OCI-LY3 (cell line): ENCODE measurements at regions not wholly inside any gene's neighbourhood (a gene's known extent, or its start where the extent isn't known, plus 50 kb on each side); places are given as distances from the start of the nearest gene placed in this dataset.

Experiments used
- H2AFZ ChIP-seq: fragments of 200-600, 300-600 bp; shearing (Covaris generic); 2 replicates; pipeline ENCODE4 v1.6.0; 2014; ENCODE audit warnings: antibody characterized with exemption, low read depth, low read length
- H3K27ac ChIP-seq: fragments of 200-600, 300-600 bp; sonication (generic); 2 replicates; pipeline ENCODE4 v1.5.1; 2014; ENCODE audit warnings: mild to moderate bottlenecking, low read length, moderate library complexity, mixed read lengths
- H3K27me3 ChIP-seq: fragments of 200-600, 300-600 bp; sonication (generic); 2 replicates; pipeline ENCODE4 v1.6.1; 2014; ENCODE audit warnings: low read depth, low read length, mixed read lengths
- H3K36me3 ChIP-seq: fragments of 200-600, 300-600 bp; sonication (generic); replicated peaks from 2 replicates; pipeline ENCODE3; 2014; ENCODE audit warnings: low read depth, low read length, mixed read lengths
- H3K4me1 ChIP-seq: fragments of 300-600, 200-600 bp; sonication (generic); 2 replicates; pipeline ENCODE4 v1.6.1; 2014; ENCODE audit warnings: low read length, mixed read lengths
- H3K4me2 ChIP-seq: fragments of 200-600, 300-600 bp; sonication (generic); 2 replicates; pipeline ENCODE4 v1.6.1; 2014; ENCODE audit warnings: low read length, mixed read lengths
- H3K4me3 ChIP-seq: fragments of 300-600, 200-600 bp; sonication (generic); 2 replicates; pipeline ENCODE4 v1.5.1; 2014; ENCODE audit warnings: antibody characterized with exemption, mild to moderate bottlenecking, low read length, moderate library complexity
- H3K79me2 ChIP-seq: fragments of 300-600, 200-600 bp; shearing (Covaris generic); 2 replicates; pipeline ENCODE4 v1.6.1; 2014; ENCODE audit warnings: mild to moderate bottlenecking, low read length, mixed read lengths
- H3K9ac ChIP-seq: fragments of 300-600, 200-600 bp; shearing (Covaris generic); 2 replicates; pipeline ENCODE4 v1.6.0; 2014; ENCODE audit warnings: mild to moderate bottlenecking, low read length, moderate library complexity
- H3K9me3 ChIP-seq: fragments of 200-600, 300-600 bp; shearing (Covaris generic); 2 replicates; pipeline ENCODE4 v1.6.1; 2014; ENCODE audit warnings: low read length, mixed read lengths; ENCODE audit not compliant: insufficient read depth
- H4K20me1 ChIP-seq: fragments of 200-600, 300-600 bp; sonication (generic); 2 replicates; pipeline ENCODE4 v1.6.1; 2016; ENCODE audit warnings: low read length, mixed read lengths; ENCODE audit not compliant: insufficient read depth
- CTCF ChIP-seq: fragments of 200-600, 300-600 bp; sonication (generic); IDR thresholded peaks from 2 replicates; pipeline ENCODE4 v1.5.1; 2014; ENCODE audit warnings: antibody characterized with exemption, low read length, low read depth
- EZH2phosphoT487 ChIP-seq: fragments of 200-600 bp; shearing (Covaris generic); IDR thresholded peaks from 2 replicates; pipeline ENCODE4 v1.6.1; 2018; ENCODE audit warnings: antibody characterized with exemption, mixed run types, low read depth

GRCh38 chr15:70293591-70294470, 196.1 kb upstream of the TLE3 start:
- Histone ChIP-seq H3K27me3 (no peaks in the 10 kb centered on the region), H3K4me1 (peaks cover 32% of the 10 kb centered on the region), H4K20me1 (no peaks in the 10 kb centered on the region), H2AFZ (no peak overlapping the region), H3K9me3 (no peaks in the 10 kb centered on the region), H3K79me2 (no peaks in the 10 kb centered on the region), H3K9ac (no peak overlapping the region), H3K4me2 (no peak overlapping the region), H3K27ac (no peak overlapping the region), H3K4me3 (no peak overlapping the region), H3K36me3 (no peaks in the 10 kb centered on the region)
- TF ChIP-seq CTCF (no peak), EZH2phosphoT487 (no peak)

- H3K27me3 ChIP-seq: no peaks in the 10 kb centered on the region
- H3K4me3 ChIP-seq: no peak overlapping the region
- H3K27ac ChIP-seq: no peak overlapping the region
- H3K4me2 ChIP-seq: no peak overlapping the region
- H3K79me2 ChIP-seq: no peaks in the 10 kb centered on the region
- no peaks in the 10 kb centered on the region for H3K9me3 ChIP-seq
- H2AFZ ChIP-seq: no peak overlapping the region
- H4K20me1 ChIP-seq: no peaks in the 10 kb centered on the region
- no peak for TF ChIP-seq EZH2phosphoT487
- TF ChIP-seq CTCF: no peak
- H3K36me3 ChIP-seq: no peaks in the 10 kb centered on the region
- no peak overlapping the region for H3K9ac ChIP-seq
- peaks cover 32% of the 10 kb centered on the region for H3K4me1 ChIP-seq
Observed at GRCh38 chr15:70293138-70293537, 195.4 kb upstream of the TLE3 start.

GRCh38 chr15:70292076-70292760, 194.5 kb upstream of the TLE3 start:
- Histone ChIP-seq H3K36me3 (no peaks in the 10 kb centered on the region), H3K27ac (no peak overlapping the region), H3K4me2 (peak overlapping the region; percentile 71), H3K9ac (peak overlapping the region; percentile 37; the same call in 1 of the 2 replicates), H2AFZ (no peak overlapping the region), H3K4me3 (peak overlapping the region; percentile 40), H3K9me3 (no peaks in the 10 kb centered on the region), H4K20me1 (no peaks in the 10 kb centered on the region), H3K79me2 (no peaks in the 10 kb centered on the region), H3K4me1 (peaks cover 26% of the 10 kb centered on the region), H3K27me3 (no peaks in the 10 kb centered on the region)
- TF ChIP-seq CTCF (no peak), EZH2phosphoT487 (no peak)
